ENCODE measurements at regions not wholly inside any gene's neighbourhood (a gene's known extent, or its start where the extent isn't known, plus 50 kb on each side); places are given as distances from the start of the nearest gene placed in this dataset.

- DNase-seq (ENCODE audit: low read depth) = no peak
Measured at GRCh38 chr3:59653405-59654122, 603.7 kb upstream of the CFAP20DC start.

- DNase-seq (ENCODE audit: low read depth) = no peak
Measured at GRCh38 chr3:59644479-59645402, 594.9 kb upstream of the CFAP20DC start.

- DNase-seq (ENCODE audit: low read depth) = no peak
Measured at GRCh38 chr3:59641169-59641899, 591.5 kb upstream of the CFAP20DC start.

GRCh38 chr3:59632760-59633573 is 583.1 kb upstream of the CFAP20DC start:
- DNase-seq (ENCODE audit: low read depth) = no peak

GRCh38 chr3:59631482-59631881 is 581.7 kb upstream of the CFAP20DC start:
- no peak for DNase-seq (ENCODE audit: low read depth)

GRCh38 chr3:59621037-59621436 is 571.2 kb upstream of the CFAP20DC start:
- DNase-seq (ENCODE audit: low read depth) = no peak

- no peak for DNase-seq (ENCODE audit: low read depth)
Measured at GRCh38 chr3:59620325-59620724, 570.5 kb upstream of the CFAP20DC start.

GRCh38 chr3:59612444-59612715 is 562.6 kb upstream of the CFAP20DC start:
- no peak for DNase-seq (ENCODE audit: low read depth)

- DNase-seq (ENCODE audit: low read depth) = no peak
Measured at GRCh38 chr3:59611649-59612443, 562.0 kb upstream of the CFAP20DC start.

- no peak for DNase-seq (ENCODE audit: low read depth)
Measured at GRCh38 chr3:59609657-59610348, 560.0 kb upstream of the CFAP20DC start.

- DNase-seq (ENCODE audit: low read depth) = no peak
Measured at GRCh38 chr3:59608356-59608755, 558.5 kb upstream of the CFAP20DC start.

- no peak for DNase-seq (ENCODE audit: low read depth)
Measured at GRCh38 chr3:59607656-59608055, 557.8 kb upstream of the CFAP20DC start.

GRCh38 chr3:59606638-59607266 is 556.9 kb upstream of the CFAP20DC start:
- DNase-seq (ENCODE audit: low read depth) = no peak

GRCh38 chr3:59605944-59606534 is 556.2 kb upstream of the CFAP20DC start:
- DNase-seq (ENCODE audit: low read depth) = no peak

GRCh38 chr3:59605318-59605717 is 555.5 kb upstream of the CFAP20DC start:
- DNase-seq (ENCODE audit: low read depth) = no peak

GRCh38 chr3:59601486-59601885 is 551.7 kb upstream of the CFAP20DC start:
- DNase-seq (ENCODE audit: low read depth) = no peak

GRCh38 chr3:59600631-59601030 is 550.8 kb upstream of the CFAP20DC start:
- no peak for DNase-seq (ENCODE audit: low read depth)

GRCh38 chr3:59596741-59597140 is 546.9 kb upstream of the CFAP20DC start:
- no peak for DNase-seq (ENCODE audit: low read depth)

GRCh38 chr3:59595830-59596229 is 546.0 kb upstream of the CFAP20DC start:
- DNase-seq (ENCODE audit: low read depth) = no peak

- DNase-seq (ENCODE audit: low read depth) = no peak
Measured at GRCh38 chr3:59593380-59593779, 543.6 kb upstream of the CFAP20DC start.
